HCT116 (cell line): ENCODE measurements at regions not wholly inside any gene's neighbourhood (a gene's known extent, or its start where the extent isn't known, plus 50 kb on each side); places are given as distances from the start of the nearest gene placed in this dataset.

Experiments
- ATAC-seq: fragments of 200-7000 bp; cut with Tn5 transposase; 2 replicates; pipeline ENCODE4 v1.9.1; 2020; ENCODE audit warnings: mild to moderate bottlenecking, moderate library complexity
- BruUV-seq: library from RNA; stranded (reverse); fragments of 400-500 nt; replicated peaks from 2 replicates; lab custom pipeline; 2021; lab: Mats Ljungman, UMichigan
- CTCF ChIA-PET: fragments of 300-600 bp; sonication (Branson Sonifier 250); formaldehyde crosslinking; loops from one replicate; lab custom pipeline; 2021; ENCODE audit warnings: antibody characterized with exemption; lab: Charles Lee
- POLR2A ChIA-PET: fragments of 300-600, 350-600 bp; sonication (Branson Sonifier 250); formaldehyde crosslinking; loops from one replicate; lab custom pipeline; 2021; ENCODE audit warnings: antibody characterized with exemption; lab: Charles Lee
- RAD21 ChIA-PET, 2 experiments: fragments of 300-600 bp; sonication (Branson Sonifier 250); formaldehyde crosslinking; loops; one replicate each; lab custom pipeline; 2023; ENCODE audit warnings: low total read pairs in 2 of 2; ENCODE audit not compliant: uncharacterized antibody in 2 of 2, unreplicated experiment in 2 of 2, low non-redundant PET in 1 of 2; lab: Charles Lee
- DNase-seq: peaks from one replicate; pipeline ENCODE4 v3.0.0-alpha.2; 2010; ENCODE audit warnings: low read depth, low spot score
- H2AFZ ChIP-seq: fragments of 200-600 bp; shearing (Covaris generic), sonication (generic); 2 replicates; pipeline ENCODE4 v1.6.1; 2017; ENCODE audit warnings: low read depth, mixed run types, mixed read lengths, antibody characterized with exemption, low read length; ENCODE audit not compliant: poor library complexity, severe bottlenecking
- H3K27ac ChIP-seq: 2 replicates; pipeline ENCODE4 v1.5.1; 2012; ENCODE audit warnings: low read depth, low read length
- H3K27me3 ChIP-seq: fragments of 200-600 bp; sonication (generic); 2 replicates; pipeline ENCODE4 v1.6.1; 2016; ENCODE audit warnings: mixed run types, low read length, mixed read lengths; ENCODE audit not compliant: insufficient read depth
- H3K36me3 ChIP-seq, 2 experiments: fragments of 200-500 bp in 1 of 2; fragments of 200-600 bp in 1 of 2; sonication (Bioruptor generic) in 1 of 2; sonication (generic) in 1 of 2; 2 replicates each; pipeline versions ENCODE4 v1.5.1 to v1.6.1; 2014 to 2016; ENCODE audit warnings: low read length in 2 of 2, inconsistent platforms in 1 of 2, mixed read lengths in 1 of 2, mixed run types in 1 of 2; ENCODE audit not compliant: insufficient read depth in 2 of 2, control insufficient read depth in 1 of 2
- H3K4me1 ChIP-seq, 2 experiments: fragments of 200-600 bp in 1 of 2; sonication (generic) in 1 of 2; 2 replicates each; pipeline versions ENCODE4 v1.5.1 to v1.6.1; 2012 to 2017; ENCODE audit warnings: low read length in 2 of 2, inconsistent platforms in 1 of 2, mild to moderate bottlenecking in 1 of 2, mixed read lengths in 1 of 2, mixed run types in 1 of 2, moderate library complexity in 1 of 2; ENCODE audit not compliant: insufficient read depth in 2 of 2, control insufficient read depth in 1 of 2
- H3K4me2 ChIP-seq: fragments of 200-600 bp; sonication (generic); 2 replicates; pipeline ENCODE4 v1.6.1; 2017; ENCODE audit warnings: mixed run types, low read length, mixed read lengths
- H3K4me3 ChIP-seq, 2 experiments: fragments of 200-600 bp in 1 of 2; sonication (generic) in 1 of 2; replicated peaks in 1 of 2; 2 replicates each; pipeline ENCODE4 v1.5.1; 2011 to 2016; ENCODE audit warnings: low read length in 2 of 2, control low read depth in 1 of 2, low read depth in 1 of 2, mild to moderate bottlenecking in 1 of 2, mixed read lengths in 1 of 2, mixed run types in 1 of 2
- H3K79me2 ChIP-seq: fragments of 200-600 bp; sonication (generic); 2 replicates; pipeline ENCODE4 v1.6.1; 2017; ENCODE audit warnings: mild to moderate bottlenecking, mixed run types, low read length, moderate library complexity, mixed read lengths; ENCODE audit not compliant: insufficient read depth
- H3K9ac ChIP-seq: fragments of 200-600 bp; sonication (generic); 2 replicates; pipeline ENCODE4 v1.6.1; 2016; ENCODE audit warnings: low read length, mixed read lengths
- H3K9me2 ChIP-seq: fragments of 200-600 bp; sonication (generic), shearing (Covaris generic); 2 replicates; pipeline ENCODE4 v1.6.1; 2017; ENCODE audit warnings: mixed run types, mild to moderate bottlenecking, moderate library complexity; ENCODE audit not compliant: insufficient read depth
- H3K9me3 ChIP-seq, 2 experiments: fragments of 200-500 bp in 1 of 2; fragments of 200-600 bp in 1 of 2; sonication (Bioruptor generic) in 1 of 2; sonication (generic) in 1 of 2; 2 replicates each; pipeline ENCODE4 v1.6.1; 2014 to 2017; ENCODE audit warnings: low read length in 2 of 2, mixed read lengths in 2 of 2, inconsistent platforms in 1 of 2, low read depth in 1 of 2, mild to moderate bottlenecking in 1 of 2, mixed run types in 1 of 2, moderate library complexity in 1 of 2; ENCODE audit not compliant: control insufficient read depth in 1 of 2, insufficient read depth in 1 of 2
- H4K20me1 ChIP-seq: fragments of 200-600 bp; sonication (generic), shearing (Covaris generic); 2 replicates; pipeline ENCODE4 v1.6.1; 2017; ENCODE audit warnings: mixed run types, mild to moderate bottlenecking, moderate library complexity; ENCODE audit not compliant: insufficient read depth
- CEBPB ChIP-seq: IDR thresholded peaks from 2 replicates; pipeline ENCODE4 v1.6.1; 2012; ENCODE audit warnings: low read depth
- JUND ChIP-seq: IDR thresholded peaks from 2 replicates; pipeline ENCODE4 v1.6.1; 2012
- RAD21 ChIP-seq: IDR thresholded peaks from 2 replicates; pipeline ENCODE4 v1.6.1; 2012; ENCODE audit warnings: low read depth, mild to moderate bottlenecking
- intact Hi-C: fragments of 100-400 bp; cut with micrococcal nuclease; formaldehyde crosslinking; loops from 2 replicates; pipeline ENCODE4 v1.10.0; 2022
- TF ChIP-seq, protein P1 (sequence below): IDR thresholded peaks from 2 replicates; pipeline ENCODE4 v1.6.1; 2011; ENCODE audit warnings: mild to moderate bottlenecking, low read length, moderate library complexity; ENCODE audit not compliant: insufficient replicate concordance; ENCODE audit errors: extremely low read depth

DNA sequence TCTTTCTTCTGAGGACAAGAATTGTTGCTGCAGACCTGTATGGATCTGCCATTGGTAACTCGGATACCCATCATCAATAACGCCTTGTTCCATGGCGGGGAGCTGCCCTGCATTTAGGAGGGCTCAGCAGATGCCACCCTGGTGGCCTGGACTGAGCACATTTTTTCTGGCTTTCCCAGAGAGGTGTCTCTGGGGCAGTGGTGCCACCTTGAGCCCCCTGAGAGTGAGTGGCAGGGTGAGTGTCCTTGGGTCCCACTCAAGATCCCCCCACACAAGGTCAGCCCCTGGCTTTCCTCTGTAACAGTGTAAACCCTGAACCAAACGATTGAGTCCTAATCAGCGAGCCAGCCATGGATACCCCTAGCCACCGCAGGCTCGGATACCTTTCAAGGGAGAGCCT, 258.6 kb downstream of the GLRX3 start:
- BruUV-seq, result no TSS peak
- Histone ChIP-seq H4K20me1 (no peaks in the 10 kb centered on the region), H3K27me3 (no peaks in the 10 kb centered on the region), H3K27ac (no peak overlapping the region), H3K4me3 (no peak overlapping the region), H3K79me2 (no peaks in the 10 kb centered on the region), H3K9ac (no peak overlapping the region), H3K36me3 (no peaks in the 10 kb centered on the region), H3K4me2 (no peak overlapping the region), H3K9me3 (no peaks in the 10 kb centered on the region), H3K9me2 (no peaks in the 10 kb centered on the region), H2AFZ (no peak overlapping the region), H3K4me1 (no peaks in the 10 kb centered on the region)
- CTCF ChIA-PET, result no interaction called here
- RAD21 ChIA-PET, result no interaction called here
- no peak for ATAC-seq
- TF ChIP-seq JUND (no peak), CEBPB (no peak), RAD21 (no peak)
- POLR2A ChIA-PET, result no interaction called here
- no peak for DNase-seq
- intact Hi-C loops, result no loop called here

DNA sequence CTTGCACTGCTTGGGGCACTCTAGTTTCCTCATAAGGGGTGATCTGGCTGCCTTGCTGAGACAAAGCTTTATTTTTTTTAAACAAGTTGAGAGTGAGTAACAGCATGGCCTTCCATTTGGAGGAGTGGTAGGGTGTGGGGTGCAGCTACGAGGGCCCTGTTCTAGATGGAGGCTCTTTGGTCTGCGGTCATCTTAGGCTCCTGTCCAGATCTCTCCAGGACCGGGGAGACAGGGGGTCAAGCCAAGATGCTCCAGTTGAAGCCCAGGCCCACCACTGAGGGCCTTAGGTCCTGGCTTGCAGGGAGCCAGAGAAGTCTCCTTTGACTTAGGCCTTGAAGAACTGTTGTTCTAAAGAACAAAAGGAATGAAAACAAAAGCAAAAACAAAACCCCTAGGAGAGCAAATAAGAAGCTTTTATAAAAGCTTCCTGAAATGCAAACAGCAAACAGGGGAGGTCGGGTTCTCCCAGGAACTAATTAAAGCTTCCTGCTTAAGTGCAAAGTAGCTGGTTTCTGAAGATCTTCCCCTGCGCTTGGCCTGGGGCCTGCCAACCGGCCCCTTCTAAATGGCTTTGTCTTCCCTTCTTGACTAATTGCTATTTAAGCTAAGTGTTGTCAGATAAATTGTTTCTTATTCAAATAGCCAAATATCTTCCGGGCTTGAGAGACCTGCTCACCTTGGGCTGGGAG, 259.2 kb downstream of the GLRX3 start:
- Histone ChIP-seq H3K27ac (no peak overlapping the region), H3K36me3 (no peaks in the 10 kb centered on the region), H3K9me3 (no peaks in the 10 kb centered on the region), H4K20me1 (no peaks in the 10 kb centered on the region), H3K79me2 (no peaks in the 10 kb centered on the region), H3K4me2 (no peak overlapping the region), H3K9ac (no peak overlapping the region), H3K27me3 (no peaks in the 10 kb centered on the region), H3K4me1 (no peaks in the 10 kb centered on the region), H3K9me2 (no peaks in the 10 kb centered on the region), H2AFZ (no peak overlapping the region), H3K4me3 (no peak overlapping the region)
- CTCF ChIA-PET, result no interaction called here
- intact Hi-C loops, result no loop called here
- ATAC-seq (no peak), DNase-seq (no peak)
- no peak for TF ChIP-seq JUND
- TF ChIP-seq, protein P1, sequence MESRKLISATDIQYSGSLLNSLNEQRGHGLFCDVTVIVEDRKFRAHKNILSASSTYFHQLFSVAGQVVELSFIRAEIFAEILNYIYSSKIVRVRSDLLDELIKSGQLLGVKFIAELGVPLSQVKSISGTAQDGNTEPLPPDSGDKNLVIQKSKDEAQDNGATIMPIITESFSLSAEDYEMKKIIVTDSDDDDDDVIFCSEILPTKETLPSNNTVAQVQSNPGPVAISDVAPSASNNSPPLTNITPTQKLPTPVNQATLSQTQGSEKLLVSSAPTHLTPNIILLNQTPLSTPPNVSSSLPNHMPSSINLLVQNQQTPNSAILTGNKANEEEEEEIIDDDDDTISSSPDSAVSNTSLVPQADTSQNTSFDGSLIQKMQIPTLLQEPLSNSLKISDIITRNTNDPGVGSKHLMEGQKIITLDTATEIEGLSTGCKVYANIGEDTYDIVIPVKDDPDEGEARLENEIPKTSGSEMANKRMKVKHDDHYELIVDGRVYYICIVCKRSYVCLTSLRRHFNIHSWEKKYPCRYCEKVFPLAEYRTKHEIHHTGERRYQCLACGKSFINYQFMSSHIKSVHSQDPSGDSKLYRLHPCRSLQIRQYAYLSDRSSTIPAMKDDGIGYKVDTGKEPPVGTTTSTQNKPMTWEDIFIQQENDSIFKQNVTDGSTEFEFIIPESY, result no peak
- RAD21 ChIA-PET, result no interaction called here
- POLR2A ChIA-PET, result no interaction called here
- BruUV-seq, result no TSS peak
